ENCODE measurements at regions not wholly inside any gene's neighbourhood (a gene's known extent, or its start where the extent isn't known, plus 50 kb on each side); places are given as distances from the start of the nearest gene placed in this dataset.
"Not testable (repeated sequence)": the region's sequence is repeated elsewhere in the genome, so short reads cannot be mapped to it uniquely, and the experiment has no call there.

- no peak for DNase-seq
Observed at GRCh38 chr5:96198356-96199058, 234.5 kb downstream of the PCSK1 start.

- not testable (repeated sequence) for DNase-seq
Observed at GRCh38 chr5:96197767-96198166, 235.3 kb downstream of the PCSK1 start.

GRCh38 chr5:96197347-96197746 lies 235.7 kb upstream of the ELL2 start:
- DNase-seq = no peak

- DNase-seq = no peak
Observed at GRCh38 chr5:96196890-96197289, 235.2 kb upstream of the ELL2 start.

GRCh38 chr5:96196407-96196806 lies 234.8 kb upstream of the ELL2 start:
- no peak for DNase-seq

- no peak for DNase-seq
Observed at GRCh38 chr5:96195123-96195522, 233.5 kb upstream of the ELL2 start.

GRCh38 chr5:96194593-96194992 lies 232.9 kb upstream of the ELL2 start:
- DNase-seq = no peak

GRCh38 chr5:96193946-96194345 lies 232.3 kb upstream of the ELL2 start:
- no peak for DNase-seq

- no peak for DNase-seq
Observed at GRCh38 chr5:96189987-96190386, 228.3 kb upstream of the ELL2 start.

- DNase-seq = no peak
Observed at GRCh38 chr5:96189028-96189826, 227.6 kb upstream of the ELL2 start.

- no peak for DNase-seq
Observed at GRCh38 chr5:96187309-96188027, 225.8 kb upstream of the ELL2 start.

- not testable (repeated sequence) for DNase-seq
Observed at GRCh38 chr5:96184510-96184909, 222.9 kb upstream of the ELL2 start.

- no peak for DNase-seq
Observed at GRCh38 chr5:96180684-96181435, 219.2 kb upstream of the ELL2 start.

- DNase-seq = no peak
Observed at GRCh38 chr5:96177303-96177869, 215.7 kb upstream of the ELL2 start.

GRCh38 chr5:96176022-96176421 lies 214.4 kb upstream of the ELL2 start:
- DNase-seq = no peak

GRCh38 chr5:96175090-96175489 lies 213.4 kb upstream of the ELL2 start:
- no peak for DNase-seq

- no peak for DNase-seq
Observed at GRCh38 chr5:96173366-96173765, 211.7 kb upstream of the ELL2 start.

GRCh38 chr5:96172436-96172835 lies 210.8 kb upstream of the ELL2 start:
- DNase-seq = no peak

- DNase-seq = not testable (repeated sequence)
Observed at GRCh38 chr5:96171973-96172372, 210.3 kb upstream of the ELL2 start.

GRCh38 chr5:96170481-96171125 lies 209.0 kb upstream of the ELL2 start:
- DNase-seq = not testable (repeated sequence)

- DNase-seq = not testable (repeated sequence)
Observed at GRCh38 chr5:96168833-96169232, 207.2 kb upstream of the ELL2 start.

- DNase-seq = no peak
Observed at GRCh38 chr5:96159043-96159442, 197.4 kb upstream of the ELL2 start.
